ENCODE measurements at regions not wholly inside any gene's neighbourhood (a gene's known extent, or its start where the extent isn't known, plus 50 kb on each side); places are given as distances from the start of the nearest gene placed in this dataset.

DNA sequence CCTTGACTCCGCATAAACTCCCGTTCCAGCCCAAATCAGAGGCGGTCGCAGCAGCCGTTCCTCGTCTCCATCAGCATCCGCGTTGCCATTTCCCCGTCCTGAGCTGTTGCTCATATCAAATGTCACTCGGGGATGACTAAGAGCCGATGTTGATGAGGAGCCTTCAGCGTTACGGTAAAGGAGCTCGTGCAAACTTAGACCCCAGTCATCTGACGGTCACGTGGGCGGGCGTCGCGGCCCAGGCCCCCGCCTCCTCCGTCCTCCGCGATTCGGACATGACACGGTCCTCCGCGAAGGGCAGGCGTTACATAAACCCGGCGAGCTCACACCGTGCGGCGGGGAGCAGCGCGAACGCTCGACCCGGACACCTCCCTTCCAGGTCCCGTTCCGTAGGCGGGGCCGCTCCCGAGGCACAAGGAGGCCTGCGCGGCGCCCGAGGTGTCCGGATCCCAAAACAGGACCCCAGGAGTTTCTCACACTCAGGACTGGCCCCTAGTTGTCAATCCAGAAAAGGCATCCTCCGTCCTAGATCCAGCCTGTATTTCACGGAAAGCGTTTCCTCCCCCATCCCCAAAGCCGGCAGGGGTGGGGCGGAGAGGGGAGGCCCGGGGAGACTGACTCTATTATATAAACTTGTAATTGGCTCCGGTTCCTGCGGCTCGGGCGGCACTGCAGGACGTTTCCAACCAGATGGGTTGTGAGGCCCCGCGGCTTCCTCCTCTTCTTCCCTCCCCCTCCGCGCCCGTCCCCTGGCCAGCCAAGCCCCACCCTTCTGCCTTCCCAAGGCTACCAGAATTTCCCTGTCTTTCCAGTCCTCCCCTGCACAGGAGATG is 100.0 kb upstream of the IGF1R start:
- Mint-ChIP-seq H3K4me3 (peak overlapping the region; percentile 78), H3K27ac (no peak overlapping the region), H3K4me1 (peaks cover 33% of the 10 kb centered on the region), H3K27me3 (ENCODE audit: low read depth) (peaks cover 46% of the 10 kb centered on the region), H3K36me3 (no peaks in the 10 kb centered on the region; the same call in 1 of the 2 replicates), H3K9me3 (peaks cover 7% of the 10 kb centered on the region)
- ChIA-PET POLR2A (interaction anchor here (1.4 kb wide), 1 partner anchor 99 kb away, joined by 3 read pairs; no protein-coding TSS in a partner anchor), CTCF (interaction anchor here (0.7 to 2.8 kb wide), 6 partner anchors 14 to 99 kb away, joined by 3 to 10 read pairs (median 4); no protein-coding TSS in a partner anchor)
- ATAC-seq (peak; percentile 86), DNase-seq (ENCODE audit: low spot score) (peak; percentile 72)
- TF ChIP-seq ATF6 (CRISPR knock-in tag; IDR thresholded peaks at IDR 0.05) = no peak
- TF ChIP-seq SMAD3 (CRISPR knock-in tag; IDR thresholded peaks at IDR 0.05; ENCODE audit: borderline replicate concordance) = no peak
- TF ChIP-seq, protein P1, sequence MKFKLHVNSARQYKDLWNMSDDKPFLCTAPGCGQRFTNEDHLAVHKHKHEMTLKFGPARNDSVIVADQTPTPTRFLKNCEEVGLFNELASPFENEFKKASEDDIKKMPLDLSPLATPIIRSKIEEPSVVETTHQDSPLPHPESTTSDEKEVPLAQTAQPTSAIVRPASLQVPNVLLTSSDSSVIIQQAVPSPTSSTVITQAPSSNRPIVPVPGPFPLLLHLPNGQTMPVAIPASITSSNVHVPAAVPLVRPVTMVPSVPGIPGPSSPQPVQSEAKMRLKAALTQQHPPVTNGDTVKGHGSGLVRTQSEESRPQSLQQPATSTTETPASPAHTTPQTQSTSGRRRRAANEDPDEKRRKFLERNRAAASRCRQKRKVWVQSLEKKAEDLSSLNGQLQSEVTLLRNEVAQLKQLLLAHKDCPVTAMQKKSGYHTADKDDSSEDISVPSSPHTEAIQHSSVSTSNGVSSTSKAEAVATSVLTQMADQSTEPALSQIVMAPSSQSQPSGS (CRISPR knock-in tag; IDR thresholded peaks at IDR 0.05; ENCODE audit: borderline replicate concordance, low read depth) = peak; percentile 11; the same call in 1 of the 2 replicates
- TF ChIP-seq CREB1 (CRISPR knock-in tag; IDR thresholded peaks at IDR 0.05) = peak; percentile 80; the same call in 1 of the 2 replicates
- TF ChIP-seq NFATC4 (CRISPR knock-in tag; IDR thresholded peaks at IDR 0.05) = no peak
- TF ChIP-seq ZNF671 (CRISPR knock-in tag; IDR thresholded peaks at IDR 0.05) = no peak
- TF ChIP-seq ESRRA (CRISPR knock-in tag; IDR thresholded peaks at IDR 0.05; ENCODE audit: borderline replicate concordance) = no peak; the same call in 1 of the 2 replicates
- peak; percentile 77; the same call in 1 of the 2 replicates for TF ChIP-seq CREM (CRISPR knock-in tag; IDR thresholded peaks at IDR 0.05)
- TF ChIP-seq MAX (CRISPR knock-in tag; IDR thresholded peaks at IDR 0.05) = peak; percentile 97
- no peak for TF ChIP-seq CBFB (CRISPR knock-in tag; IDR thresholded peaks at IDR 0.05; ENCODE audit: low read depth)
- TF ChIP-seq EMX1 (CRISPR knock-in tag; IDR thresholded peaks at IDR 0.05) = no peak
- TF ChIP-seq, protein P2, sequence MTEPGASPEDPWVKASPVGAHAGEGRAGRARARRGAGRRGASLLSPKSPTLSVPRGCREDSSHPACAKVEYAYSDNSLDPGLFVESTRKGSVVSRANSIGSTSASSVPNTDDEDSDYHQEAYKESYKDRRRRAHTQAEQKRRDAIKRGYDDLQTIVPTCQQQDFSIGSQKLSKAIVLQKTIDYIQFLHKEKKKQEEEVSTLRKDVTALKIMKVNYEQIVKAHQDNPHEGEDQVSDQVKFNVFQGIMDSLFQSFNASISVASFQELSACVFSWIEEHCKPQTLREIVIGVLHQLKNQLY (CRISPR knock-in tag; IDR thresholded peaks at IDR 0.05) = no peak
- TF ChIP-seq ZNF232 (CRISPR knock-in tag; IDR thresholded peaks at IDR 0.05) = no peak
- TF ChIP-seq ZNF138 (CRISPR knock-in tag; conservative IDR thresholded peaks at IDR 0.05) = no peak
- TF ChIP-seq OVOL2 (CRISPR knock-in tag; IDR thresholded peaks at IDR 0.05; ENCODE audit: borderline replicate concordance) = no peak
- TF ChIP-seq ZNF121 (CRISPR knock-in tag; IDR thresholded peaks at IDR 0.05) = no peak
- no peak for TF ChIP-seq GTF2I (CRISPR knock-in tag; conservative IDR thresholded peaks at IDR 0.05)
- TF ChIP-seq, protein P3, sequence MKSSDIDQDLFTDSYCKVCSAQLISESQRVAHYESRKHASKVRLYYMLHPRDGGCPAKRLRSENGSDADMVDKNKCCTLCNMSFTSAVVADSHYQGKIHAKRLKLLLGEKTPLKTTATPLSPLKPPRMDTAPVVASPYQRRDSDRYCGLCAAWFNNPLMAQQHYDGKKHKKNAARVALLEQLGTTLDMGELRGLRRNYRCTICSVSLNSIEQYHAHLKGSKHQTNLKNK (CRISPR knock-in tag; IDR thresholded peaks at IDR 0.05) = no peak
- no peak for TF ChIP-seq NR3C1 (CRISPR knock-in tag; conservative IDR thresholded peaks at IDR 0.05; ENCODE audit: low read depth)
- no peak for TF ChIP-seq RELA (CRISPR knock-in tag; IDR thresholded peaks at IDR 0.05; ENCODE audit: borderline replicate concordance)
- TF ChIP-seq PRDM15 (CRISPR knock-in tag; IDR thresholded peaks at IDR 0.05) = peak; percentile 42; the same call in 1 of the 2 replicates
- peak; percentile 87 for TF ChIP-seq ETV6 (CRISPR knock-in tag; IDR thresholded peaks at IDR 0.05)
- TF ChIP-seq, protein P4, sequence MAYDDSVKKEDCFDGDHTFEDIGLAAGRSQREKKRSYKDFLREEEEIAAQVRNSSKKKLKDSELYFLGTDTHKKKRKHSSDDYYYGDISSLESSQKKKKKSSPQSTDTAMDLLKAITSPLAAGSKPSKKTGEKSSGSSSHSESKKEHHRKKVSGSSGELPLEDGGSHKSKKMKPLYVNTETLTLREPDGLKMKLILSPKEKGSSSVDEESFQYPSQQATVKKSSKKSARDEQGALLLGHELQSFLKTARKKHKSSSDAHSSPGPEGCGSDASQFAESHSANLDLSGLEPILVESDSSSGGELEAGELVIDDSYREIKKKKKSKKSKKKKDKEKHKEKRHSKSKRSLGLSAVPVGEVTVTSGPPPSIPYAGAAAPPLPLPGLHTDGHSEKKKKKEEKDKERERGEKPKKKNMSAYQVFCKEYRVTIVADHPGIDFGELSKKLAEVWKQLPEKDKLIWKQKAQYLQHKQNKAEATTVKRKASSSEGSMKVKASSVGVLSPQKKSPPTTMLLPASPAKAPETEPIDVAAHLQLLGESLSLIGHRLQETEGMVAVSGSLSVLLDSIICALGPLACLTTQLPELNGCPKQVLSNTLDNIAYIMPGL (CRISPR knock-in tag; IDR thresholded peaks at IDR 0.05) = peak; percentile 74
- no peak for TF ChIP-seq ATF1 (CRISPR knock-in tag; IDR thresholded peaks at IDR 0.05)

Measured in WTC11 (cell line).